HL-60 (cell line): ENCODE measurements at regions not wholly inside any gene's neighbourhood (a gene's known extent, or its start where the extent isn't known, plus 50 kb on each side); places are given as distances from the start of the nearest gene placed in this dataset.

Experiments
- DNase-seq, 2 experiments: peaks; one replicate each; pipeline ENCODE4 v3.0.0-alpha.2; 2010 to 2020; ENCODE audit warnings: low read depth in 1 of 2, low spot score in 1 of 2
- H3K27ac ChIP-seq: fragments of 250-450 bp; sonication (Bioruptor Pico); replicated peaks from 2 replicates; pipeline ENCODE4 v1.5.1; 2020; ENCODE audit warnings: mild to moderate bottlenecking, moderate library complexity
- H3K27me3 ChIP-seq: fragments of 250-450 bp; sonication (Bioruptor Pico); 2 replicates; pipeline ENCODE4 v1.5.1; 2021; ENCODE audit warnings: mild to moderate bottlenecking, moderate library complexity; ENCODE audit not compliant: insufficient read depth, poor library complexity, severe bottlenecking
- H3K4me3 ChIP-seq: replicated peaks from 2 replicates; pipeline ENCODE4 v1.5.1; 2011; ENCODE audit warnings: mild to moderate bottlenecking, control low read depth, low read length; ENCODE audit not compliant: insufficient read depth
- GABPA ChIP-seq: IDR thresholded peaks from 2 replicates; pipeline ENCODE4 v1.6.1; 2012; ENCODE audit warnings: low read depth
- POLR2AphosphoS5 ChIP-seq: IDR thresholded peaks from 2 replicates; pipeline ENCODE4 v1.6.1; 2012; ENCODE audit warnings: low read depth
- SPI1 ChIP-seq: IDR thresholded peaks from 2 replicates; pipeline ENCODE4 v1.6.1; 2012; ENCODE audit warnings: low read depth, mild to moderate bottlenecking, borderline replicate concordance
- TF ChIP-seq, protein P1 (sequence below): IDR thresholded peaks from 2 replicates; pipeline ENCODE4 v1.6.1; 2012; ENCODE audit warnings: low read depth; ENCODE audit not compliant: insufficient replicate concordance
- TF ChIP-seq, protein P2 (sequence below): IDR thresholded peaks from one replicate; pipeline ENCODE4 v1.5.1; 2011; ENCODE audit warnings: low read length, control low read depth, inconsistent platforms; ENCODE audit not compliant: insufficient read depth

DNA sequence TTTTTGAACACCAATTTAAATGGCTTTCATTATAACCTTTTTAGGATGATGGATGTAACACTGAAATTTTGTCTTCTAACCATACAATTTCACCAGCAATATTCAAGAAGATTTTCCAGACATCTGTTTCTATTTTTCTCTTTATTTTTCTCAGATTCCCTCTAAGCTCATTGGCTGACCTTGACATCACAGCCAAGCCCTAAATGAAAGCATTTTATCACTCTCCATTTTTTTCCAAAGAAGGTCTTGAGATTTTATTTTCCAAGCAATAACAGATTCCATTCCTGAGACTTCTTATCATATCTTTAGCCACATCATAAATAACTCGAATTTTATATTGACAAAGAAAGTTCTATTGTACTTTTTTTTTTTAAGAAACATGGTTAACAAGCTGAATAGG lies 392.6 kb upstream of the THBS1 start:
- no peak overlapping the region for H3K27ac ChIP-seq
- no peaks in the 10 kb centered on the region for H3K27me3 ChIP-seq
- H3K4me3 ChIP-seq: no peak overlapping the region
- DNase-seq: no peak
- TF ChIP-seq GABPA: no peak
- no peak for TF ChIP-seq POLR2AphosphoS5
- TF ChIP-seq, protein P1, sequence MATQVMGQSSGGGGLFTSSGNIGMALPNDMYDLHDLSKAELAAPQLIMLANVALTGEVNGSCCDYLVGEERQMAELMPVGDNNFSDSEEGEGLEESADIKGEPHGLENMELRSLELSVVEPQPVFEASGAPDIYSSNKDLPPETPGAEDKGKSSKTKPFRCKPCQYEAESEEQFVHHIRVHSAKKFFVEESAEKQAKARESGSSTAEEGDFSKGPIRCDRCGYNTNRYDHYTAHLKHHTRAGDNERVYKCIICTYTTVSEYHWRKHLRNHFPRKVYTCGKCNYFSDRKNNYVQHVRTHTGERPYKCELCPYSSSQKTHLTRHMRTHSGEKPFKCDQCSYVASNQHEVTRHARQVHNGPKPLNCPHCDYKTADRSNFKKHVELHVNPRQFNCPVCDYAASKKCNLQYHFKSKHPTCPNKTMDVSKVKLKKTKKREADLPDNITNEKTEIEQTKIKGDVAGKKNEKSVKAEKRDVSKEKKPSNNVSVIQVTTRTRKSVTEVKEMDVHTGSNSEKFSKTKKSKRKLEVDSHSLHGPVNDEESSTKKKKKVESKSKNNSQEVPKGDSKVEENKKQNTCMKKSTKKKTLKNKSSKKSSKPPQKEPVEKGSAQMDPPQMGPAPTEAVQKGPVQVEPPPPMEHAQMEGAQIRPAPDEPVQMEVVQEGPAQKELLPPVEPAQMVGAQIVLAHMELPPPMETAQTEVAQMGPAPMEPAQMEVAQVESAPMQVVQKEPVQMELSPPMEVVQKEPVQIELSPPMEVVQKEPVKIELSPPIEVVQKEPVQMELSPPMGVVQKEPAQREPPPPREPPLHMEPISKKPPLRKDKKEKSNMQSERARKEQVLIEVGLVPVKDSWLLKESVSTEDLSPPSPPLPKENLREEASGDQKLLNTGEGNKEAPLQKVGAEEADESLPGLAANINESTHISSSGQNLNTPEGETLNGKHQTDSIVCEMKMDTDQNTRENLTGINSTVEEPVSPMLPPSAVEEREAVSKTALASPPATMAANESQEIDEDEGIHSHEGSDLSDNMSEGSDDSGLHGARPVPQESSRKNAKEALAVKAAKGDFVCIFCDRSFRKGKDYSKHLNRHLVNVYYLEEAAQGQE: no peak
- TF ChIP-seq SPI1: no peak
- TF ChIP-seq, protein P2, sequence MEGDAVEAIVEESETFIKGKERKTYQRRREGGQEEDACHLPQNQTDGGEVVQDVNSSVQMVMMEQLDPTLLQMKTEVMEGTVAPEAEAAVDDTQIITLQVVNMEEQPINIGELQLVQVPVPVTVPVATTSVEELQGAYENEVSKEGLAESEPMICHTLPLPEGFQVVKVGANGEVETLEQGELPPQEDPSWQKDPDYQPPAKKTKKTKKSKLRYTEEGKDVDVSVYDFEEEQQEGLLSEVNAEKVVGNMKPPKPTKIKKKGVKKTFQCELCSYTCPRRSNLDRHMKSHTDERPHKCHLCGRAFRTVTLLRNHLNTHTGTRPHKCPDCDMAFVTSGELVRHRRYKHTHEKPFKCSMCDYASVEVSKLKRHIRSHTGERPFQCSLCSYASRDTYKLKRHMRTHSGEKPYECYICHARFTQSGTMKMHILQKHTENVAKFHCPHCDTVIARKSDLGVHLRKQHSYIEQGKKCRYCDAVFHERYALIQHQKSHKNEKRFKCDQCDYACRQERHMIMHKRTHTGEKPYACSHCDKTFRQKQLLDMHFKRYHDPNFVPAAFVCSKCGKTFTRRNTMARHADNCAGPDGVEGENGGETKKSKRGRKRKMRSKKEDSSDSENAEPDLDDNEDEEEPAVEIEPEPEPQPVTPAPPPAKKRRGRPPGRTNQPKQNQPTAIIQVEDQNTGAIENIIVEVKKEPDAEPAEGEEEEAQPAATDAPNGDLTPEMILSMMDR: no peak

DNA sequence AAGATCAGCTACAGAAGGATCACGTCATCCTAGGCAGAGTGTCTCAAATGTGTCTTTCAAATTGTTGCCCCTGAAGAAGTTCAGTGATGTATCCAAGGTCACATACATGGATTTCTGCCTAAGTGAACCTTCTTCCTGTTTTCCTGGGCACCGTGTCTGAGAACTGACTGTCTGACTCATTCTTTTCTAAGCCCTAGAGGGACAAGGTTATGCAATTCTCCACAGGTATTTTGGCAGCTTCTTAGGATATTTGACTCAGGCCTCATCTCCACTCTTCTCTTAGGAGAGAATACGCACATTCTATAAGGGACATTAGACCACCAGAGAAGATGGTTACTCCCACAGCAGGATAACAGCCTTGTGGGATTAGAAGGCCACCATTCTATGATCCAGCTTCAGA lies 391.9 kb upstream of the THBS1 start:
- H3K27ac ChIP-seq: no peak overlapping the region
- TF ChIP-seq GABPA (no peak), POLR2AphosphoS5 (no peak), SPI1 (no peak)
- TF ChIP-seq, protein P2: no peak
- TF ChIP-seq, protein P1: no peak
- no peaks in the 10 kb centered on the region for H3K27me3 ChIP-seq
- H3K4me3 ChIP-seq: no peak overlapping the region
- no peak for DNase-seq

DNA sequence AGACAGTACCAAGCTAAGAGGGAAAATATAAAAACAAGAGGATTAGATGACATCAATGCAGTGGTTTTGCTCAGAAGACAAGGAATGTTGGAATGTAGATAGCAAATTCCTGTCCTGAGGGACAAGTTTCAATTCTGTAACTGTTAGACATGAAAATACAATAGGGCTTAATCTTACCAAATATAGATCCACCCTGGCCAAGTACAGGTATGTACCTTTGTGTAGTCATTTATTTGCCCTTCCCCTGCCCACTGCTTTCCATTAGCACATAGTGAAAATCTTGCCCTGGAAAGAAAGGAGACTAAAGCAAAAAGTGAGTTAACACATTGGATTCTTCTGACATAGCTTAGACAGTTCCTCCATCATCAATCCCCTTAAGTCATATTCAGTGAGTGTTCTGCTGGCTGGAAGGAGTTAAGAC lies 389.0 kb upstream of the THBS1 start:
- H3K4me3 ChIP-seq: no peak overlapping the region
- H3K27me3 ChIP-seq: no peaks in the 10 kb centered on the region
- TF ChIP-seq SPI1 (no peak), GABPA (no peak), POLR2AphosphoS5 (no peak)
- TF ChIP-seq, protein P2: no peak
- no peak for DNase-seq
- H3K27ac ChIP-seq: no peak overlapping the region

DNA sequence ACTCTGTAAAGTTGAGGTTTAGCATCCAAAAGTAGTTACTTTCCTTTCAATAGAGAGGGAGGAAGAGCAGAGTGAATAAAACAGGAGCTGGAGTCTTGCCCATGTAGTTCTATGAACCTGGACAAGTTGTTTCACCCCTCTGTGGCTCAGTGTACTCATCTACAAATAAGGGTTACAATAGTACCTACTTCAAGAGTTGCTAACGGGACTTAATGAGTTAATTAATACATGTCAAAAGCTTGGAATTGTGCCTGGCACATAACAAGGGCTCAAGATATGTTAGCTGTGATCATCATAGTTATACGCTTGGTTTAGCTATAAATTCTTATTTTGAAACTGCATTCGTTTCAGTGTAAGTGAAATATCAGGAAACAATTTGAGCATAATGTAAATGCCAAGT lies 388.5 kb upstream of the THBS1 start:
- no peak for DNase-seq
- no peak overlapping the region for H3K27ac ChIP-seq

More for the DNA sequence above, 388.5 kb upstream of the THBS1 start:
- Histone ChIP-seq H3K4me3 (no peak overlapping the region), H3K27me3 (no peaks in the 10 kb centered on the region)
- TF ChIP-seq SPI1 (no peak), POLR2AphosphoS5 (no peak)
